ENCODE measurements at regions not wholly inside any gene's neighbourhood (a gene's known extent, or its start where the extent isn't known, plus 50 kb on each side); places are given as distances from the start of the nearest gene placed in this dataset.
"Not testable (repeated sequence)": the region's sequence is repeated elsewhere in the genome, so short reads cannot be mapped to it uniquely, and the experiment has no call there.

GRCh38 chr4:9703391-9703790 is 78.0 kb upstream of the DRD5 start:
- H3K27ac ChIP-seq (ENCODE audit: low read length in 2 of 2), result no peak overlapping the region
- no peaks in the 10 kb centered on the region for H4K20me1 ChIP-seq (ENCODE audit: control insufficient read depth, insufficient read depth, low read length, poor library complexity, severe bottlenecking)
- H3K4me1 Mint-ChIP-seq, result peaks cover 14% of the 10 kb centered on the region
- peaks cover 5 to 8% of the 10 kb centered on the region in 2 donors for H3K4me1 ChIP-seq (ENCODE audit: control insufficient read depth in 2 of 2, insufficient read depth in 2 of 2, low read length in 2 of 2)
- no peak overlapping the region for H3K4me3 Mint-ChIP-seq
- no peak overlapping the region for H3K4me3 ChIP-seq (ENCODE audit: control extremely low read depth in 1 of 5, extremely low read depth in 1 of 5, insufficient read depth in 1 of 5, low read depth in 2 of 5, low read length in 4 of 5)
- intact Hi-C loops (cut with micrococcal nuclease), result loop anchor here (1.0 kb wide), 1 partner anchor 316 kb away; no protein-coding TSS in a partner anchor
- POLR2A ChIA-PET, result no interaction called here
- H3K27me3 ChIP-seq (replicated peaks in 1 of 4; ENCODE audit: control extremely low read depth in 1 of 4, control insufficient read depth in 3 of 4, insufficient read depth in 4 of 4, low read length in 3 of 4), result no peaks in the 10 kb centered on the region
- no peak overlapping the region for H3K9ac ChIP-seq (ENCODE audit: low read length)
- WGBS (ENCODE audit: insufficient coverage), result under 1% methylated on average over 11 of the region's 11 CpGs
- H3K27me3 Mint-ChIP-seq, result no peaks in the 10 kb centered on the region
- no peak overlapping the region for H2AFZ ChIP-seq (ENCODE audit: insufficient read depth, low read depth, low read length, poor library complexity, severe bottlenecking)
- TF ChIP-seq CTCF (IDR thresholded peaks at IDR 0.05) (peak; percentile 58), EZH2 (IDR thresholded peaks at IDR 0.05; ENCODE audit: borderline replicate concordance, insufficient read depth, low read depth, low read length, poor library complexity, severe bottlenecking) (no peak)
- H3K36me3 ChIP-seq (replicated peaks in 1 of 2; ENCODE audit: control extremely low read depth in 1 of 2, control insufficient read depth in 1 of 2, extremely low read depth in 1 of 2, insufficient read depth in 2 of 2, low read length in 1 of 2), result no peaks in the 10 kb centered on the region
- no peaks in the 10 kb centered on the region for H3K9me3 Mint-ChIP-seq (ENCODE audit: insufficient read depth)
- peak overlapping the region; percentile 28 for H3K4me2 ChIP-seq (replicated peaks; ENCODE audit: low read depth, low read length, poor library complexity, severe bottlenecking)
- ATAC-seq (ENCODE audit: low read depth) (no peak), DNase-seq (peak; percentile 67)
- CTCF ChIA-PET, result interaction anchor here (1.1 kb wide), 1 partner anchor 311 kb away, joined by 4 read pairs; no protein-coding TSS in a partner anchor
- peaks cover 0 to 3% (median 0%) of the 10 kb centered on the region in 3 donors for H3K9me3 ChIP-seq (ENCODE audit: control extremely low read depth in 1 of 3, control insufficient read depth in 2 of 3, insufficient read depth in 1 of 3, low read length in 2 of 3)
- H3K79me2 ChIP-seq (ENCODE audit: control insufficient read depth, insufficient read depth, low read length), result no peaks in the 10 kb centered on the region
- H3K27ac Mint-ChIP-seq, result no peak overlapping the region

- H3K79me2 ChIP-seq (ENCODE audit: control insufficient read depth, insufficient read depth, low read length); H3K36me3 ChIP-seq (replicated peaks in 1 of 2; ENCODE audit: control extremely low read depth in 1 of 2, control insufficient read depth in 1 of 2, extremely low read depth in 1 of 2, insufficient read depth in 2 of 2, low read length in 1 of 2); H3K4me3 ChIP-seq (ENCODE audit: control extremely low read depth in 1 of 5, extremely low read depth in 1 of 5, insufficient read depth in 1 of 5, low read depth in 2 of 5, low read length in 4 of 5); H3K9me3 Mint-ChIP-seq (ENCODE audit: insufficient read depth); DNase-seq; H3K9me3 ChIP-seq (ENCODE audit: control extremely low read depth in 1 of 3, control insufficient read depth in 2 of 3, insufficient read depth in 1 of 3, low read length in 2 of 3); H3K4me1 ChIP-seq (ENCODE audit: control insufficient read depth in 2 of 2, insufficient read depth in 2 of 2, low read length in 2 of 2); ATAC-seq (ENCODE audit: low read depth); POLR2A ChIA-PET; intact Hi-C loops (cut with micrococcal nuclease); H3K27me3 Mint-ChIP-seq; H3K27ac Mint-ChIP-seq; H4K20me1 ChIP-seq (ENCODE audit: control insufficient read depth, insufficient read depth, low read length, poor library complexity, severe bottlenecking); H2AFZ ChIP-seq (ENCODE audit: insufficient read depth, low read depth, low read length, poor library complexity, severe bottlenecking); H3K9ac ChIP-seq (ENCODE audit: low read length); H3K4me3 Mint-ChIP-seq; H3K4me2 ChIP-seq (replicated peaks; ENCODE audit: low read depth, low read length, poor library complexity, severe bottlenecking); H3K27me3 ChIP-seq (replicated peaks in 1 of 4; ENCODE audit: control extremely low read depth in 1 of 4, control insufficient read depth in 3 of 4, insufficient read depth in 4 of 4, low read length in 3 of 4); H3K27ac ChIP-seq (ENCODE audit: low read length in 2 of 2): not testable (repeated sequence)
- peaks cover 14% of the 10 kb centered on the region for H3K4me1 Mint-ChIP-seq
- WGBS (ENCODE audit: insufficient coverage), result 74% methylated on average over 2 of the region's 6 CpGs
- CTCF ChIA-PET, result interaction anchor here (1.1 kb wide), 1 partner anchor 310 kb away, joined by 4 read pairs; no protein-coding TSS in a partner anchor
These were observed 77.3 kb upstream of the DRD5 start for GRCh38 chr4:9704126-9704525.
